ENCODE measurements at regions not wholly inside any gene's neighbourhood (a gene's known extent, or its start where the extent isn't known, plus 50 kb on each side); places are given as distances from the start of the nearest gene placed in this dataset.

DNA sequence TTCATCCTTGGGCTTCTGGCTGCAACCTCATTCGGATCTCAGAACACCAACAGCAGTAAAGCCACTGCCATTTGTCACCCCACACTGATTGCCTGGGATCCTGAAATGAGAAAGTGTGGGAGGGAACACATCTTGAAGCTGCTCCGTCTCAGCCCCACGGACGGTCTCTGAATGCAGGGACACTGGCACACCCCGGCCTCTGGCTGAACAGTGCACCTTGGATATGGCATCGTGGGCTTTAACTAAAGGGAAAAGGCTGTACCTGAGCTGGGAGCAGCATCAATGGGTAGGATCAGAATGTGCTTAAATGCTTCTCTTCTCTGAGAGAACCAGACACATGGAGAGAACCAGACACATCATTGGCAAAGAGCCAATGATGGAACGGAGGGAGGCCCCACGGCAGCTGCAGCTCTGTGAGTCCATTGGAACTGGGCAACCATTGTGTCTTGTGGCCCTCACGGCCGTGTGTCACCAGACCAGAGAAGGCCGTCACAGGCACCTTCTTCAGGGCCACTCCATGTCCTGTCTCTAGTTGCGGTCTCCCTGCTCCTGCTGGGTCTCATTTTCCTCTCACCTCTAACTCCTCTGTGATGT, 193.4 kb upstream of the MYT1L start:
- Mint-ChIP-seq H3K27me3 (ENCODE audit: insufficient read depth) (peaks cover 2% of the 10 kb centered on the region; the same call in 1 of the 2 replicates), H3K9me3 (peaks cover 76% of the 10 kb centered on the region), H3K27ac (no peak overlapping the region), H3K4me3 (no peak overlapping the region), H3K4me1 (ENCODE audit: low read depth) (no peaks in the 10 kb centered on the region), H3K36me3 (ENCODE audit: low read depth) (peaks cover 6% of the 10 kb centered on the region; the same call in 1 of the 2 replicates)
- TF ChIP-seq CTCF (IDR thresholded peaks at IDR 0.05), result no peak
- no peak for DNase-seq

DNA sequence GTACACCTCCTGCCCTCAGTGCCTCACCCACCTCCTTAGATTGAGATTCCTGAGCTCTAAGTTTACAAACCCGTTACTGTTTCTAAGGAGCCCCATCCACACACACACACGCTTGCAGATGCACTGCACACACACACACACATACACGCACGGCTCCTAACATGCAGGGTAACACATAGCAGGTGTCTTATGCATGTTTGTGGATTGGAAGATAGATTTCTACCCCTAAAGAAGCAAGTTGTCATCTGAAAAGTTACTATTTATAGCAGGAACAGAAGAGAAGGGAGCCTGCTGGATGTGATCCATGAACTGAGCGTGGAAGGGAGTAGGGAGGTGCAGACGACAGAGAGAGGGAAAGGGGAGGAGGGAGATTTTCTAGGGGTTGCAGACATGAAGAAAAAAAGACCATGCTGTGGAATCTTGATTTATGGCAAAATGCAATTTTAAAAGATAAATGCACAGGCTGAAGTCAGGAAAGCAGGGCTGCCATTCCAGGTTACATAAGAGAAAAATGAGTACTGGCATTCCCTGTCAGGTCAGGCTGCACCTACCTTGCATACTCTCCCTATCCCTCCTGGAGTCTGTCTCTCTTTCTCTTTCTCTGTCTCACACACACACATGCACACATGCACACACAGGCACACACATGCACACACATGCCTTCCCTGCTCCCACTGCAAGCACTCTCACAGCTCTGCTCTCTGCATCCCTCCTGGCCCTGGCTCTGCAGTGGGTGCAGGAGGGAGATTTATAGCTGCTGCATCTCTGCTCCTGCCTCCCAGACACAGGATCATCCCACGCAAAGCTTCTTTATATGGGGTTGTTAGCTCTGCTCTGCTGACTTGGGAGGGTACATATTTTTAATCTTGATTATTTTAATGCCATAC, 192.6 kb upstream of the MYT1L start:
- no peak for TF ChIP-seq CTCF (IDR thresholded peaks at IDR 0.05)
- no peak overlapping the region for H3K27ac Mint-ChIP-seq
- H3K4me1 Mint-ChIP-seq (ENCODE audit: low read depth), result no peaks in the 10 kb centered on the region
- H3K4me3 Mint-ChIP-seq, result no peak overlapping the region
- peaks cover 2% of the 10 kb centered on the region; the same call in 1 of the 2 replicates for H3K27me3 Mint-ChIP-seq (ENCODE audit: insufficient read depth)
- H3K9me3 Mint-ChIP-seq, result peaks cover 73% of the 10 kb centered on the region
- H3K36me3 Mint-ChIP-seq (ENCODE audit: low read depth), result peaks cover 6% of the 10 kb centered on the region; the same call in 1 of the 2 replicates
- DNase-seq, result no peak

- TF ChIP-seq CTCF (IDR thresholded peaks at IDR 0.05), result no peak
- Mint-ChIP-seq H3K27ac (no peak overlapping the region), H3K9me3 (peaks cover 59% of the 10 kb centered on the region), H3K36me3 (ENCODE audit: low read depth) (no peaks in the 10 kb centered on the region; the same call in 1 of the 2 replicates), H3K4me1 (ENCODE audit: low read depth) (no peaks in the 10 kb centered on the region), H3K27me3 (ENCODE audit: insufficient read depth) (peaks cover 2% of the 10 kb centered on the region; the same call in 1 of the 2 replicates), H3K4me3 (no peak overlapping the region)
- no peak for DNase-seq
Measured at GRCh38 chr2:2520401-2520811, 189.3 kb upstream of the MYT1L start.

GRCh38 chr2:2519381-2519780, 188.3 kb upstream of the MYT1L start:
- Mint-ChIP-seq H3K27ac (no peak overlapping the region), H3K36me3 (ENCODE audit: low read depth) (no peaks in the 10 kb centered on the region; the same call in 1 of the 2 replicates), H3K4me1 (ENCODE audit: low read depth) (no peaks in the 10 kb centered on the region), H3K4me3 (no peak overlapping the region), H3K27me3 (ENCODE audit: insufficient read depth) (no peaks in the 10 kb centered on the region; the same call in 1 of the 2 replicates), H3K9me3 (peaks cover 55% of the 10 kb centered on the region)
- no peak for DNase-seq
- no peak for TF ChIP-seq CTCF (IDR thresholded peaks at IDR 0.05)

DNA sequence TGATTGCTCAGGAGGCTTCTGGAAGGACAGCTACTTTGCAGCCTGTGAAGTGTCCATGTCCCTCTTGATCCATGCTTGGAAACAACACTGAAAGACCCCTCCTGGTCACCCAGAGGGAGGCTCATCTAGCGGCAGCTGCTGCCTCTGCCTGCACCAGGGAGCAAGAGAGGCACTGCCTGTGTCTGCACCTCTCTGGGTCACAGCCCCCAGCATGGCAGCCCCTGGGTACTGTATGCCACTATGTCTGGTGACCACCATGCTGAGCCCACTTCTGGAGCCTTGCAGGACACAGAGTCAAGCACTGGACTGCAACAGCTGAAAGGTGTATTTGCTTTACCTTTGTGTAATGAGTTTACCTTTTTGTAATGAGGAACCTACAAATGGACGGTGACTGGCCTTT, 186.3 kb upstream of the MYT1L start:
- no peak overlapping the region for H3K4me3 Mint-ChIP-seq
- H3K27ac Mint-ChIP-seq, result no peak overlapping the region
- no peak for TF ChIP-seq CTCF (IDR thresholded peaks at IDR 0.05)
- H3K36me3 Mint-ChIP-seq (ENCODE audit: low read depth), result no peaks in the 10 kb centered on the region; the same call in 1 of the 2 replicates
- peaks cover 49% of the 10 kb centered on the region for H3K9me3 Mint-ChIP-seq
- H3K4me1 Mint-ChIP-seq (ENCODE audit: low read depth), result no peaks in the 10 kb centered on the region
- no peaks in the 10 kb centered on the region; the same call in 1 of the 2 replicates for H3K27me3 Mint-ChIP-seq (ENCODE audit: insufficient read depth)
- DNase-seq, result no peak

Data from HFFc6 (cell line).